Keratinocyte (primary cell): ENCODE measurements at regions not wholly inside any gene's neighbourhood (a gene's known extent, or its start where the extent isn't known, plus 50 kb on each side); places are given as distances from the start of the nearest gene placed in this dataset.

Experiments
- DNase-seq: peaks from one replicate; pipeline ENCODE4 v3.0.0-alpha.2; 2011; ENCODE audit warnings: low read depth, missing footprints, low spot score
- FAIRE-seq: peaks from 2 replicates; lab custom pipeline; 2011; peaks lifted over from hg19 to GRCh38; lab: Jason Lieb, UNC
- H2AFZ ChIP-seq: 2 replicates; pipeline ENCODE4 v1.6.0; 2012; ENCODE audit warnings: low read length, control low read depth, inconsistent platforms; ENCODE audit not compliant: control insufficient read depth
- H3K27ac ChIP-seq: 2 replicates; pipeline ENCODE4 v1.5.1; 2011; ENCODE audit warnings: low read length; ENCODE audit not compliant: control insufficient read depth, insufficient read depth
- H3K27me3 ChIP-seq: 3 replicates; pipeline ENCODE4 v1.6.0; 2011; ENCODE audit warnings: low read length; ENCODE audit not compliant: control insufficient read depth, insufficient read depth; ENCODE audit errors: extremely low read depth
- H3K36me3 ChIP-seq, 2 experiments: 2 replicates in 1 of 2; 3 replicates in 1 of 2; pipeline ENCODE4 v1.5.1; 2011; ENCODE audit warnings: low read length in 2 of 2, mild to moderate bottlenecking in 1 of 2; ENCODE audit not compliant: control insufficient read depth in 2 of 2, insufficient read depth in 2 of 2; ENCODE audit errors: extremely low read depth in 1 of 2
- H3K4me1 ChIP-seq: 3 replicates; pipeline ENCODE4 v1.5.1; 2011; ENCODE audit warnings: low read length; ENCODE audit not compliant: control insufficient read depth, insufficient read depth; ENCODE audit errors: extremely low read depth
- H3K4me2 ChIP-seq: 3 replicates; pipeline ENCODE4 v1.6.0; 2011; ENCODE audit warnings: low read depth, low read length; ENCODE audit not compliant: control insufficient read depth, insufficient read depth; ENCODE audit errors: extremely low read depth
- H3K4me3 ChIP-seq, 3 experiments: fragments of 200-600 bp in 1 of 3; sonication (generic) in 1 of 3; 2 replicates in 2 of 3; 3 replicates in 1 of 3; pipeline ENCODE4 v1.5.1; 2011 to 2016; ENCODE audit warnings: low read length in 3 of 3, mild to moderate bottlenecking in 3 of 3, control low read depth in 2 of 3, inconsistent platforms in 1 of 3, low read depth in 1 of 3, mixed read lengths in 1 of 3, mixed run types in 1 of 3, moderate library complexity in 1 of 3; ENCODE audit not compliant: control insufficient read depth in 2 of 3, insufficient read depth in 2 of 3; ENCODE audit errors: extremely low read depth in 1 of 3
- H3K79me2 ChIP-seq: 2 replicates; pipeline ENCODE4 v1.6.0; 2012; ENCODE audit warnings: low read length; ENCODE audit not compliant: control insufficient read depth, insufficient read depth
- H3K9ac ChIP-seq: 3 replicates; pipeline ENCODE4 v1.6.0; 2011; ENCODE audit warnings: low read length; ENCODE audit not compliant: control insufficient read depth, insufficient read depth; ENCODE audit errors: extremely low read depth
- H3K9me1 ChIP-seq: 3 replicates; pipeline ENCODE4 v1.6.0; 2011; ENCODE audit warnings: low read length; ENCODE audit not compliant: control insufficient read depth, insufficient read depth; ENCODE audit errors: extremely low read depth
- H3K9me3 ChIP-seq: 2 replicates; pipeline ENCODE4 v1.5.1; 2012; ENCODE audit warnings: low read depth, low read length; ENCODE audit not compliant: control insufficient read depth
- H4K20me1 ChIP-seq: 3 replicates; pipeline ENCODE4 v1.6.0; 2011; ENCODE audit warnings: low read length; ENCODE audit not compliant: control insufficient read depth, insufficient read depth; ENCODE audit errors: extremely low read depth
- EZH2 ChIP-seq: IDR thresholded peaks from one replicate; pipeline ENCODE4 v1.6.1; 2012; ENCODE audit warnings: inconsistent platforms, mild to moderate bottlenecking, low read length, moderate library complexity
- dilution Hi-C: fragments of 300-500 bp; cut with MboI; formaldehyde crosslinking; loops from one replicate; pipeline ENCODE4 v1.7.0; 2020; ENCODE audit warnings: low sequenced_read_pairs; ENCODE audit not compliant: extremely low pct_ligation_motif_present
- TF ChIP-seq, protein P1 (sequence below), 3 experiments: IDR thresholded peaks in 1 of 3; conservative IDR thresholded peaks in 1 of 3; optimal IDR thresholded peaks in 1 of 3; 2 replicates in 2 of 3; 3 replicates in 1 of 3; pipeline versions ENCODE3 to v1.5.1; 2011; ENCODE audit warnings: low read length in 3 of 3, mild to moderate bottlenecking in 3 of 3, moderate library complexity in 2 of 3, control low read depth in 1 of 3, inconsistent platforms in 1 of 3; ENCODE audit not compliant: insufficient read depth in 2 of 3; ENCODE audit errors: extremely low read depth in 1 of 3

DNA sequence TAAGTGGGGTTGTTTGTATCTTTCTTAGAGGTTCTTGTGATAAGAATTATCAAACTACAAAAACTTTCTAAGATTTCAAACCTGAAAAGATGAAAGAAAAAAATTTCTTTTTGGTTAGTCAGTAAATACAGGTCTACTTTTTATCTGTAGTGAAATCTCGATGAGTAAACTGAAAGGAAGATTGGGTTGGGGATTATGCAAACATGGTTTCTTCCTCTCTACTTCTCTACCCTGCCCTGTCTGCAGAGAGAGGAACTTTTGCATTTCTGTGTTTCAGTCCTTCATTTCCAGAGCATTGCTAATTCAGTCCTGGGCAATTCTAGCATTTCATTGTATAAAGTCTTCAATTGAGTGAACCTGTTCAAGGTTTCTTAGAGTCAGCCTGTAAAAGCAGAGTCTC is 51.6 kb upstream of the IL2 start:
- no peak for DNase-seq
- no peak overlapping the region for H3K4me3 ChIP-seq
- no peaks in the 10 kb centered on the region for H3K9me1 ChIP-seq
- no peaks in the 10 kb centered on the region for H3K27me3 ChIP-seq
- FAIRE-seq = no peak
- no peaks in the 10 kb centered on the region for H3K79me2 ChIP-seq
- dilution Hi-C loops = no loop called here
- no peaks in the 10 kb centered on the region for H3K36me3 ChIP-seq
- no peaks in the 10 kb centered on the region for H3K9me3 ChIP-seq
- no peaks in the 10 kb centered on the region for H4K20me1 ChIP-seq
- no peak overlapping the region for H3K4me2 ChIP-seq
- no peak overlapping the region for H3K27ac ChIP-seq
- H3K4me1 ChIP-seq = no peaks in the 10 kb centered on the region
- TF ChIP-seq, protein P1, sequence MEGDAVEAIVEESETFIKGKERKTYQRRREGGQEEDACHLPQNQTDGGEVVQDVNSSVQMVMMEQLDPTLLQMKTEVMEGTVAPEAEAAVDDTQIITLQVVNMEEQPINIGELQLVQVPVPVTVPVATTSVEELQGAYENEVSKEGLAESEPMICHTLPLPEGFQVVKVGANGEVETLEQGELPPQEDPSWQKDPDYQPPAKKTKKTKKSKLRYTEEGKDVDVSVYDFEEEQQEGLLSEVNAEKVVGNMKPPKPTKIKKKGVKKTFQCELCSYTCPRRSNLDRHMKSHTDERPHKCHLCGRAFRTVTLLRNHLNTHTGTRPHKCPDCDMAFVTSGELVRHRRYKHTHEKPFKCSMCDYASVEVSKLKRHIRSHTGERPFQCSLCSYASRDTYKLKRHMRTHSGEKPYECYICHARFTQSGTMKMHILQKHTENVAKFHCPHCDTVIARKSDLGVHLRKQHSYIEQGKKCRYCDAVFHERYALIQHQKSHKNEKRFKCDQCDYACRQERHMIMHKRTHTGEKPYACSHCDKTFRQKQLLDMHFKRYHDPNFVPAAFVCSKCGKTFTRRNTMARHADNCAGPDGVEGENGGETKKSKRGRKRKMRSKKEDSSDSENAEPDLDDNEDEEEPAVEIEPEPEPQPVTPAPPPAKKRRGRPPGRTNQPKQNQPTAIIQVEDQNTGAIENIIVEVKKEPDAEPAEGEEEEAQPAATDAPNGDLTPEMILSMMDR (optimal IDR thresholded peaks at IDR 0.05 in 1 of 3, IDR thresholded peaks at IDR 0.05 in 1 of 3, conservative IDR thresholded peaks at IDR 0.05 in 1 of 3; ENCODE audit: extremely low read depth in 1 of 3, insufficient read depth in 2 of 3, low read length in 3 of 3) = no peak
- TF ChIP-seq EZH2 = no peak
- H2AFZ ChIP-seq = no peak overlapping the region
- H3K9ac ChIP-seq = no peak overlapping the region
